HS-5 (cell line): ENCODE measurements at regions not wholly inside any gene's neighbourhood (a gene's known extent, or its start where the extent isn't known, plus 50 kb on each side); places are given as distances from the start of the nearest gene placed in this dataset.

Source experiments
- DNase-seq: peaks from one replicate; pipeline ENCODE4 v3.0.0-alpha.2; 2012; ENCODE audit warnings: low read depth

DNA sequence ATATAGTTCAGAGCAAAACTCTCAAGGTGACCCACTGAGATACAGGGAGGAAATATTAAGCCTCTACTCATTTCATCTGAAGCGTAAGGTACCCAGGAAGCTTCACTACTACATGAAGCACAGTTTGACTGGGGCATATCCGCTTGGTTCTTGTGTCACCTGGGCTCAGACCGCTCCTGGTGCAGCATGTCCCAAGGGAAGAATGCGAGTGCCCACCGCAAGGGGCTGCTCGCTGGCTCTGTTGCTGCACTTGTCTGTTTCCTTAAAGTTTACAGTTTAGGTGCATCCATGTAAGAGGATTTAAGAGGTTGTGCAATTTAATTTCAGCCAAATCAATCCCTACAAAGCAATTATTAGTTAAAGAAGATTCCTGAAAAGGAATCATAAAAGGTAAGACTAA lies 507.8 kb downstream of the FBXO15 start:
- no peak for DNase-seq

DNA sequence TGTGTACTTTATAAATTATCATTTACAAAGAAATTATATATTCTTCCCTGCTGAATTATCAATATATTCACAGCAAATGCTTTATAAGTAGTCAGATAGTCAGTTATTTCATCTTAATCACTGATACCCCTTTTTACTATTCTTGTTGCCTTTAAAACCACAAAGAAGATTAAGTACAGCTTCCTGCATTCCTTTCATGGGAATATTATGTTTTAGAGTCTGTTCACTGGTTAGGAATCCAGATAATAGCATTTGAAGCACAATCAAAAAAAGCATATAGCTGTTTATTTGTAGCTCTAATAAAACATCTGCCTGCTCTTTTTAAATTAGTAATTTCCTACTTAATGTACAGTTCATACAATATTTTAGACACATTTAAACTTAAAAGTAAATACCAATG lies 508.9 kb downstream of the FBXO15 start:
- DNase-seq: peak; percentile 20

DNA sequence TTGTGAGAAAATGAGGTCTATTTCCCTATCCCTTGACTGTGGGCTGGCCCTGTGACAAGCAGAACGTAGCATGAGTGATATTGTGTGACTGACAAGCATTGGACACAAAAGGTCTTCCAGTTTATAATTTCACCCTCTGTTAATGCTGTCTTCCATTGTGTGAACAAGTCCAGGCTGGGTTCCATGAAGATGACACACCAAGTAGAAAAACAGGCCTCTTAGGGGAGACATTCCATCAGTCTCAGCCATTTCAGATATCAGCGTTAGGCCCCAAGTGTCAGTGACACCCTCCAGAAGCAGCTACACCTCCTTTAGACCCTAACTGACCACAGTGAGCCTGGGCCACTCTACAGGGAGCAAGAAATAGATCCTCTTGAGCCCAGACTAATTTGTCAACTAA lies 511.3 kb downstream of the FBXO15 start:
- no peak for DNase-seq

DNA sequence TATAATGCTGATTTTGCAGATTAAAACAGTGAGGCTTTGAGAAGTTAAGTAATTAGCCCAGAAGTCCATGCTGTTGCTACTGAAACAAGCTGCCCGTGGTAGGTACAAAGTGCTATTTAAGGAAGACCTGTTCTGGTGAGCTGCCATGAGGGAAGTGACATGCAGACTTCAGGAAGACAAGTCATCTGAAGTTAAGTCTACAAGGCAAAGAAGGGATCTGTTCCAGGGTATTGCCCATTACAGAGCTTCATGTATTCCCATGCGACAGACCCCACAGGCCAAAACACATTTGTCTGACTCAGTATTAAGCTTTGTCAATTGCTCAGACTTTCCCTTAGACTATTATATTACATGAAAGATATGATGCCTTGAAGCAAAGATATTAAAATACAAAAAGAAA lies 520.8 kb downstream of the FBXO15 start:
- DNase-seq: no peak

DNA sequence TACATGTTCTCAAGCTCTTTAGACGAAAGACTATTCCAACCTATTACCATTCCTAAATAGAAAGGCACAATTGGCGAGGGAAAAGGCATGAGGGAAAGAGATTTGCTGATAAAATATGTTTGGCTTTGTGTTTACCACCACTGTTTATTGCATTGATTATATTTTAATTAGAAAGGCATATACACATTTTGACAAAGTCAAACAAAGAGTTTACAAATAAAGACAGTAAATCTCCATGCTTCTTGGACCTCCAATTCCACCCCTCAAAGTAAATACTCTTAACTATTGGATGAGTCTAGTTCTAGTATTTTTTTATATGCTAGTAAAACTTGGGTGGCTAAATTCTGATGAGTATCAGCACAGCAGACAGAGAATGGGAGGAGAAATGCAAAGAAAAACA lies 521.4 kb downstream of the FBXO15 start:
- no peak for DNase-seq

DNA sequence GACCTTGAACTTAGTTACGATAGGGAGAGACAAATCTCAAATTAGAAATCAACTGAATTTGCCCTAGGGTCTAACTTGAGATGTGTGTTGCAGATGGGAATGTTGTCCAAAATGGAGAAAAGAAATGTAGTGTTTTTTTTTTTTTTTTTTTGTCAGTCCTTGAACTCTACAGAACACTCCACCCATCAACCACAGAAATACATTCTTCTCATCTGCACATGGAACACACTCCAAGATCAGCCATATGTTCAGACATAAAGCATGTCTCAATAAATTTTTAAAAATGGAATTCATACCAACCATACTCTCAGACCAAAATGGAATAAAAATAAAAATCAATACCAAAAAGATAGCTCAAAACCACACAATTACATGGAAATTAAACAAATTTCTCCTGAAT lies 526.5 kb downstream of the FBXO15 start:
- no peak for DNase-seq

DNA sequence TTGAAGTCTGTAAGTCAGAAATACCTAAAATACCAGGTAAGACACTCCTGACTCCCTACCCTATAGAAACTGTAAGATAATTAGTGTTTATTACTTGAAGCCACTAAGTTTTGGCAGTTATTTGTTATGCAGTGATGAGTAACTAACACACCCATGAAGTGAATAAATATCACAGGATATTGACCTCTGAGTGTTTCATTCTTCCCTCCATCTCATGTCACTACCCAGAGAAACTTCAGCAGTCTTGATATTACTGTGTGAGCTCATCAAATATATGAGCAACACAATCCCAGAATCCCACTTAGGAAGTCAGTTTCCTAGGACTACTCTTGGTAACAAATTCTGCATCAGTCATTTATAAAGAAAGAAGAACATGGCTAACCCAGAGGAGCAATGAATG lies 529.7 kb downstream of the FBXO15 start:
- DNase-seq: no peak

DNA sequence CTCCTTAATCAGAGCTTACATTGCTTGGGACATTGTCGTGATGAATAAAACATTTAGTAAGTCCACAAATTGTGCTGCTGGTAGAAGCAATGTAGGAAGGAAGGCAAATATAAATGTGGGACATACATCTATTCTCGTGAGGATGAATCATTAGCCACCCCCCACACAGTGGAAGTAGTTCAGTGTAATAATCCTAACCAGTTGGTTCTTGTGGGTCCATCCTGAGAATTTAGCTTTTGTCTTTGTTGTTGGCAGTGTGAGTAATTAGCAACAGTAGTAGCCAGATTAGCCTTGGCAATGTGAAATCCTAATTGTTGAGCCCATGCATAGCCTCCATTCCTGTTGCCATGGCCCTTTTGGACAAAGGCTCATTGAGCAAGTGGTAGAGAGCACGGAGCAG lies 532.1 kb downstream of the FBXO15 start:
- no peak for DNase-seq

DNA sequence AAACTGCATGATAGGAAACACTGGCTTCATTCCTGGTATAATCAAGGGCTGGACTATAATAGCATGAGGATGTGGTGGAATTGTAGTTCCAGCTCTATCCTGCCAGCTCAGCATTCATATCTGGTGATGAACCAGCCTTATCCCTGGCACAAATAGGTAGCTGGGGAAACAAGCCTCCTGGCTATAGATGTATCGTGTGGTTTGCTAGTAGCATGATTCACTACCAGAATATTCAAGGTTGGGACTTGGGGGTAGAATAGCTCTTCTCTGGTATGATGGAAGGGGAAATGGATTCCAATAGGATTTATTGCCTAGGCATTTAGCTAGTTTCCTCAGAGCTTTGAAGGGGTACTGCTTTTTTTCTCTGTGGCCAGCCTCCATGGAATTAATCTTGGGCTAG lies 532.8 kb downstream of the FBXO15 start:
- DNase-seq: peak; percentile 81

DNA sequence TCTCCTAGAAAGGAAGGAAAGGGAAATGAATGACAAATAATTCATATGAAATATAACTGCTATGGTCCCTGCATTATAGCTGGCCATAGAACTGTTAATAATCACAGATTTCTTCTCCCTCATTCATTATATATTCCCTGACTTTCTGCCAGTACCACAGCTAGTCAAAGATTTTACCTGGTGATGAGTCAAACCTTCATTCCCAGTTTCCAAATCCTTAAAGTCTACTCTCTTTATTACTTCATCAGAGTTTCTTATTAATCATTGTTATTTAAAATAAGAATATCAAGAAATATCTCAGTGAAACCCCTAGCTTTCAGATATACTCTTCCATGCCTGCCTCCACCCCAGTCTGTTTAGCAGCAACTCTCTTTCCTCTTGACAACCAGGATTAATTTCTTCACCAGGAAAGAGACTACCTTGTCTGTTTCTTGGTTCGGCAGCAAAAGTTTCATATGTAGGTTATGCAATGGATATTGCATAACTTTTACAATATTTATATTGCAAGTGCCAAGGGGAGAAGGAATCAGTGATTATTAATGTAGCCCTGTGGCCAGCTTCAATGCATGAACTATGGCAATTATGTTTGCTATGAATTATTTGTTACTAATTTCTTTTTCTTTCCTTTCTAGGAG lies 533.8 kb downstream of the FBXO15 start:
- no peak for DNase-seq

DNA sequence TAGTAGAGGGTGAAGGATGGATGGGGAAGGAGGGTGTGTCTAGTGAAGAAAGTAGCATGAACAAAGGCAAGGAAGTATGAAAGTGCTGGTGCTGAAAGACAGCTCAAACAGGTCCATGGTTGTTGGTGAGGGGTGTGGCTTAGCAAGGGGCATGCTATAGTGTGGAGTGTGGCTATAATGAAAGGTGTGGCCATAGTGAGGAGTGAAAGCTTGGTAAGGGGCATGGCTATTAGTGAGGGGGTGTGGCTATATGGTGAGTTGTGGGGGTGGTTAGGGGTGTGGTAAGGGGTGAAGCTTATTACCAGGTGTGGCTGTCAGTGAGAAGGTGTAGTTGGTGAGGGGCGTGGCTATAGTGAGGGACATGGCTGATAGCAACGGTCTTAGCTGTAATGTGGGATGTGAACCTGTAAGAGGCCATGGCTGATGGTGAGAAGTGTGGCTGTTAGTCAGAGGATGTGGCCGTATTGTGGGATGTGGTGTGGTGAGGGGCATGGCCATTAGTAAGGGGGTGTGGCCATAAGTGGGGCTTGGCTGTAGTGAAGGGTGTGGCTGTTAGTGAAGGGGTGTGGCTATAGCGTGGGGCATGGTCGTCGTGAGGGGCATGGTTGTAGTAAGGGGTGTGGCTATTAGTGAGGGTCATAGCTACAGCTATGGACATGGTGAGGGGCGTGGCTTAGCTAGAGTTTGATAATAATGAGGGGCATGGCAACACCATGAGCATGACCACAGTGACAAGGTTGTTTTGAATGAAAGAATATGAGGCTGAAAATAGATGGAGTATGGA lies 549.6 kb downstream of the FBXO15 start:
- DNase-seq: no peak

DNA sequence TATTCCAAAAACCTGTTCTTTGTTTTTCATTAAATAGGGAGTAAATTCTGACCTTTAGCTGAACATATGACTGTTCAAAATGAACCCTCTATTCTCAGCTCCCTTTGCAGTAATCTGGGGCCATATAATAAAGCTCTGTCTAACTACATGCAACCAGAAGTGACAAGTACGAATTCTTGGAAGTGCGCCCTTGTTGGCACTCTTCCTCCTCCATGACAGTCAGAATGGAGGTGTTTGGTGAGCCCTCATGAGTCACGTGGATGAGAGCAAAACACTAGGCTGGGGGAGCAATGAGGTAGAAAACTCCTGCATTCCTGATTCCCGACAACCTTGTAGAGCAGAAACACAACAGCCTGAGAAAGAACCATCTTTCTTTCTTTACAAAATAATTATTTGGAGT lies 552.9 kb downstream of the FBXO15 start:
- no peak for DNase-seq

DNA sequence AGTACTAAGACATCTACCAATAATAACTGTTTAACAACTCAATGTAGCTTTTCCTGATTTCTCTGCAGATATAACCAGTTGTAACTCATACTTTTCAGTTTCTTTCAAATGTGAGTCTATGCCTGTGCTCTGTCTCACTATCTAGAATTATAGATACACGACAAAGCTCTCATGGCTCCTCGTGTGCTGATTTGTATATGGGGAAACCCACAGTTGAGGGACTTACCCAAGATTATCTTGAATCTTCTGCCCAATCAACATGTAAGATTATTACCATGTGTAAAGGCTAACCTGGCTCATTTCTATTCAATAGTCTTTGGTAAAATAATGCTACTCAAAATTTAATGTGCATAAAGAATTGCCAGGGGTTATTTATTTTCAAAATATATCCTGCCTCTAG lies 554.4 kb downstream of the FBXO15 start:
- no peak for DNase-seq

DNA sequence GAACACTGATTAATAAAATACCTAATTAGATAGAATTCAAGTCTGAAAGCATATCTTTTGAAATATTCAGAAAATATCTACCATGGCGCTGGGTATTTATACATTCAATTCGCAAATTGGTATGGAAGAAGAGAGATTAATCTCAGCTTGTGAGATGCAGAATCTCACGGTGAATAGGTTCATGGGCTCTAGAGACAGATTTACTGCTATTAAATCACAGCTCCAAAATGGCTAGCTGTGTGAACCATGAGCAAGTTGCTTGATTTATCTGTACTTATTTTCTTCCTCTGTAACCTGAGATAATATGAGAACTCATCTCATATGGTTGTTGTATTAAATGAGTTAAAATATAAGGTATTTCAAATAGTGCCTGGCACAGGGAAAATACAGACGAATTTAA lies 556.7 kb downstream of the FBXO15 start:
- no peak for DNase-seq

DNA sequence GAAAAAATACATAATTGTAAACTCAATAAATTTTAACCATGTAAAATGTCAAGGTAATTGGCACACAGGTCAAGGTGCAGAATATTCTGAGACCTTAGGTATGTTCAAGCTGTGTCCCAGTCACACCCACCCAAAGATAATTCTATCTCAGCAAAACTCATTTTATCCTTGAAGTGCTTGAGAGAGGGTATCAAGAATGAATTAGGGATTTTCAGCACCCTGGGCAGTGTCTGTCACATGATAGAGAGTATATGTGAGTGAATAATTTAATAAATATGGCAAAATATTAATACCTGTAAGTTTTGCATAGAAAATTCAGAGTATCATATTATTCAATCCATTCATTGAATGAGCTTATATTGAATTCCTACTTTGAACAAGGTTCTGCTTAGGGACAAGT lies 567.9 kb downstream of the FBXO15 start:
- DNase-seq: no peak

DNA sequence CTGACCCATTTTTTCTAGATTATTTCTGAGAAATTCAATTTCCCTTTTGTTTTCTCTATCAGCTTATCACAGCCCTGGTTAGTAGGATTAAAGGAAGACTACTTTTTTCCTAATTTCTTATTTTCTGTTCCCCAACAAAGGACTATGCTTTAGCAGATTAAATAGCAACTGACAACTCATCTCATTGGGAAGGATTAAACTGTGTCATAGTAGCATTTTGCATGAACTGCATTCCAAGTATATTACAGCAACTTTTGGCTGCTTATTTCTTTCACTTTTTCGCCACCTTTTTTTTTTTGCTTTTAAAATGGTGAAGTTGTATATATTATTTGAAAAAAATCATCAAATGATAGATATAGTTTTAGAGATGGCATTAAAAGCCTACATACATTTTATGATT lies 570.3 kb downstream of the FBXO15 start:
- no peak for DNase-seq

DNA sequence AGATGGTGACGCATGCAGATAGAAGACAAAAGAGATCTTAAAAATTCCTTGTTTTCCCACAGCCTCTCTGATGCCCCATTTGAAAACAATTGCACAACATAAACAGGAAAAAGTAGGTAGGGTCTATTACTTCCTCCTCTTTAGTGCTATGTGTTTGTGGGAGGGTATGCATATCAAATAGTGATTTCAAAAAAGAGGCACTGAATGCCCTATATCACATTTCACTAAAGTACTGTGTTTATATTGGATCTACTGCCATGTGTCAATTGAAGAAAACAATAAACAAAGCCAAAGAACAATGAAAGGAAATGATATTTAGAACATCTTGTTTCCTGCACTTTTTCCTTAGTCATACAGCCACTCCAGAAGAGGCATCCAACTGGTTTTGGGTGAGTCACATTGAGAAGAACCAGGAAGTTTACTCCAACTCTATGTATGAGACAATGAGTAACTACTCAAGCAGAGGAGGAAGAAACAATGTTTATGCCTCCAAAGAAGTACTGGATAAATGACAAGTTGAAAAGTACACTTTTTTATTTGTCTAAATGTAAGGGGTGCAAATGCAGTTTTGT lies 583.6 kb downstream of the FBXO15 start:
- DNase-seq: peak; percentile 52

DNA sequence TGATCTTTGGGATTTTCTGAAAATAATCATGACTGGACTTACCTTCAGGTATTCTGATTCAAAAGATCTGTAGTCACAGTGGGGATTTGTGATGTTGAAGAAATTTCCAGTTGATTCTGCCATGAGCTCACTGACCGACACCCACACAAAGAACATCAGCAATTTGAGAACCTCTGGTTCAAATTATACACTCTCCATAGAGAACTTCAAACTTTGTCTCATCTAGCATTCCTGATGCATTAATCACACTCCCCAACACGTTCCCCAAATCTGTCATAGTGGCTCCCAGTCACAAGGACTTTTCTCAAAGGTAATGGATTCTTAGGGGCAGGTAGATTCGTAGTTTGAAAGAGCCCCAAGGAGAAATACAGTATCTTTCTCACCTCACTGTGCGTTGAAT lies 584.3 kb downstream of the FBXO15 start:
- DNase-seq: no peak

DNA sequence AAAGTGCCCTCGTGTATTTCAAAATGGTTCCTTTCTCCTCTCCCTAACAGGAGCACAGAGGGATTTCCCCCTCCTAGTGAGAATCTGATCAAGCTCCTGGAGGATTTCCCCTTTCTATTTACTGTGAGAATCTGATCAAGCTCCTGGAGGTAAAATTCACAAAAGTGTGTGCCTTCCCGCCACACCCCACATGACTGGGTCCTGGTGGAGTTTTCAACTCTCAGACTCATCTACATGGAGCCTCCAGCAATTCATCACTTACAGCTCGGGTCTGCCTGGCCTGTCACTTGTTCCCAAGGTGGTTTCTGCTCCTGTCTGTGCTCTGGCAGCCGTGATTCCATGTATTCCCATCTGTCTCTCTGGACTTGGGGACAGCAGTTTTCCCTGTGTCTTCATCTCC lies 590.7 kb downstream of the FBXO15 start:
- no peak for DNase-seq

DNA sequence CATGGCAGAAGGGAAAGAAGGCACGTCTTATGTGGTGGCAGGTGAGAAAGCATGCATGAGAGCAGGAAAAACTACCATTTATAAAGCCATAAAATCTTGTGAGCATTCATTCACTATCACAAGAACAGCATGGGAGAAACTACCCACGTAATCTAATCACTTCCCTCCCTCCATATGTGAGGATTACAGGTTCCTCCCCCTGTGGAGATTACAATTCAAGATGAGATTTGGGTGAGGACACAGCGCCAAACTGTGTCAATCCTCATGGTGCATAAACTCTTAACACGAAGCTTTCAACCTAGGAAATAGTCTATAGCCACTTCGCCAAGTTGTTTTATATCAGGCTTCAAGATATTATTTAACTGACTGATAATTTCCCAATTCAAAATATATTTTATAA lies 595.5 kb downstream of the FBXO15 start:
- no peak for DNase-seq

DNA sequence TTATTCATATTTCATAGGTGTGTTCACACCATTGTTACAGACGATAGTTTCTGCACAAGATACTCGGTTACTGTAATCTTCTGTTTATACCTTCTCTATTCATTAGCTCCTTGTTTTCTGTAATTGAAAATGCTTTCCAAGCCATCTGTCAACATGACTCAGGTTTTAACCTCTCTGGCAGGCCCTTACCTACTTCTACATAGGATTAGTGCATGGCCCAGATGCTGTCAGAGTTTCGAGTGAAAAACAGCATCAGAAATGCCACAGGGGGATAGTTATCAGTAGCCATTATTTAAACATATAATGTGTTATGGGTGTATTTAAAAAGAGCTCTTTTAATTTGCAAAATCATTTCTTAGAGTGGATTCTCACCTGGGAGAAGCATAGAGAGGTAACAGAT lies 596.4 kb downstream of the FBXO15 start:
- no peak for DNase-seq

DNA sequence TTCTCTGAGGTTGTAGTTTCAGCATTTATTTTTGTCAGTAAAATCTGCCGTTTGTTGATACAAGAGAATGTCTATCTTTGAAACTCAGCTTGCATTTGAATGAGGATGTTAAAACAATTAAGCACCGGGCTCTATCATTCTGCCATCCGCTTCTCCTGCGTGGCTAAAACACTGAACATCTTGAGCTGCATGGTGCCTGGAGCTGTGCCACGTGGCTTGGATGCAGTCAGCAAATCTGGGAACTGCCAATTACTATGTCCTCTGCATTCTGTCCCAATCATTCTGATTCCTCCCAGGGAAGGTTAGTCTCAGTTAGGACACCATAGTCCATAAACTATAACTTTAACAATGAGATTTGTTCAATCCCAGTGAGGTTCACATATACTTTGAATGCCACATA lies 598.4 kb downstream of the FBXO15 start:
- DNase-seq: no peak

DNA sequence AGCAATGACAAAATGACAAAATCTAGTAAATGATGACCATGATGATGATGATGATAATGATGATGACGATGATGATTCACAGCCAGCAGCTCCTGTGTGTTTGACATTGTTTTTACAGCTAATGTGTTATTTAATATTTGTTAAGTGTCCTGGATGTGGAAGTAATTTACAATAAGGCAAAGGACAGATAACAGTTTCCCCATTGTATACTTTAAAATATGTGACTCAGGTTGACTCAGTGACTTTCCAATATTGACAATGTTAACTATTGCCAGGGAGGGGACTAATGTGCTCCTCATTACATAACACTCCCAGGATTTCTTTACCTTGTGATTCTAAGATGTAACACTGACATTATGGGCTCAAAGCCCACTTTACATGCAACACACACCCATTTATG lies 602.2 kb downstream of the FBXO15 start:
- no peak for DNase-seq

DNA sequence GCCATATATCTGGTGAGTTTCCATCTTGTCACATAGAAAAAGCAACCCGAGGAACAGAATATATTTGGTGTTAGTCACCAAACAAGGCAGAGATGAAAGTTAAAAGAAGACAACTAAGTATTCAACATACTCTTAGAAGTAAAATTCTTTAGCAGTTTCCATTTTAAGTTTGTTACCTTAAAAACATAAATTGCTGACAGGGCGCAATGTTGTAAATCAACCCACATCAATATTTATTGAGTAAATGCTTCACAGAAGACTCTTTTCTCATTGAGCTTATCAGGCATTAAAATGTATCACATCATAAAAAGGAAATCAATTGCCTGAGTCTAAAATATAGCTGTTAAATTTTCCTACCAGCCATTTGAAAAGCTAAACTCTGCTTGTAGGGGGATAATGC lies 603.0 kb downstream of the FBXO15 start:
- no peak for DNase-seq
